WI38 (cell line): ENCODE measurements at regions not wholly inside any gene's neighbourhood (a gene's known extent, or its start where the extent isn't known, plus 50 kb on each side); places are given as distances from the start of the nearest gene placed in this dataset.

Source experiments
- H3K4me3 ChIP-seq: 2 replicates; pipeline ENCODE4 v1.5.1; 2011; ENCODE audit warnings: low read depth, mild to moderate bottlenecking, control low read depth, low read length
- TF ChIP-seq, protein P1 (sequence below): IDR thresholded peaks from 2 replicates; pipeline ENCODE4 v1.5.1; 2012; ENCODE audit warnings: low read depth, mild to moderate bottlenecking, control low read depth, low read length

DNA sequence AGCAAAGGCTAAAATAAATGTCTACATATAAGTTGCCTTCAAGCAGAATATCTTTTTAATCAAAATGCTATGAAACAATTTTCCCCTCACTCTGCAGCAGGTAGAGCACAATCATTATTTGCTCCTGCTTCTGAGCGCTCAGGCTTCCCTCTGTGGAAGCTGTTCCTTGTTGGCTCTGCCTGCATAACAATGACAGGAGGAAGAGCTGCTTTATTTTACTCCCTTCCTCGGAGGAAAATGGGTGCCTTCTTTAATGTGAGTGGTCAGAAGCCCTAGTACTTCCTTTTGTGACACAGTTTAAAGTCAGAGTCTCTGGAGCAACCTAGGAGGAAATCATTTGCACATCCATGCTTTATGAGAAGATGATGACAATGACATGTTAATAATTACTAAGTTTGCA, 492.1 kb downstream of the CDH8 start:
- TF ChIP-seq, protein P1, sequence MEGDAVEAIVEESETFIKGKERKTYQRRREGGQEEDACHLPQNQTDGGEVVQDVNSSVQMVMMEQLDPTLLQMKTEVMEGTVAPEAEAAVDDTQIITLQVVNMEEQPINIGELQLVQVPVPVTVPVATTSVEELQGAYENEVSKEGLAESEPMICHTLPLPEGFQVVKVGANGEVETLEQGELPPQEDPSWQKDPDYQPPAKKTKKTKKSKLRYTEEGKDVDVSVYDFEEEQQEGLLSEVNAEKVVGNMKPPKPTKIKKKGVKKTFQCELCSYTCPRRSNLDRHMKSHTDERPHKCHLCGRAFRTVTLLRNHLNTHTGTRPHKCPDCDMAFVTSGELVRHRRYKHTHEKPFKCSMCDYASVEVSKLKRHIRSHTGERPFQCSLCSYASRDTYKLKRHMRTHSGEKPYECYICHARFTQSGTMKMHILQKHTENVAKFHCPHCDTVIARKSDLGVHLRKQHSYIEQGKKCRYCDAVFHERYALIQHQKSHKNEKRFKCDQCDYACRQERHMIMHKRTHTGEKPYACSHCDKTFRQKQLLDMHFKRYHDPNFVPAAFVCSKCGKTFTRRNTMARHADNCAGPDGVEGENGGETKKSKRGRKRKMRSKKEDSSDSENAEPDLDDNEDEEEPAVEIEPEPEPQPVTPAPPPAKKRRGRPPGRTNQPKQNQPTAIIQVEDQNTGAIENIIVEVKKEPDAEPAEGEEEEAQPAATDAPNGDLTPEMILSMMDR, result no peak
- no peak overlapping the region for H3K4me3 ChIP-seq

DNA sequence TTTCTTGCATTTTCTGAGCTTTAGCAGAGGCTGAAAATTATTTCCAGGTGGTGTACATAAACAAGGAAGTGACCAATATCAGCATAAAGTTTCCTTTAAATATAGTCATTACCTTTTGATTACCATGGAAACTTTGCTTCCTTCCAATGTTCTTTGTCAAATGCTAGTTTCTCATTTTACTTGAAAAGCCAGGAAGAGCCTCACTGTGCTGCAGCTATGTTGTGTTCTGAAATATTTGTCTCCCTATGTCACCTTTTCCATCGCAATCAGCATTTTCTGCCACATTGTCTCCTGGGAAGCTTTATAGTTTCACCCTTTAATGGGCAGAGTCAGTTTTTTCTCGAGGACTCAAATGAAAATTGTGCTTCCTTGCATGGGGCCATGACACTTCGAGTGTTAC, 496.0 kb downstream of the CDH8 start:
- no peak overlapping the region for H3K4me3 ChIP-seq
- TF ChIP-seq, protein P1, result no peak

DNA sequence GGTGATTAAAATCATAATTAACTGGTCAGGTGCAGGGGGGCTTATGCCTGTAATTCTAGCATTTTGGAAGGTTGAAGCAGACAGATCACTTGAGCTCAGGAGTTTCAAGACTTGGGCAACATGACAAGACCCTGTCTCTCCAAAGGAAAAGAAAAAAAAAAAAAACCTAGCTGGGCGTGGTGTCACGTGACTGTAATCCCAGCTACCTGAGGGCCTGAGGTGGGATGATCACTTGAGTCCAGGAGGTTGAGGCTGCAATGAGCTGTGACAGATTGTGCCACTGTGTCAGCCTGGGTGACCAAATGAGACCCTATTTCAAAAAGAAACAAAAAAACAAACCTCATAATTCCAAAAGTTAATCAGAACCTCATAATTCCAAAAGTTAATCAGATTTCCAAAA, 505.5 kb downstream of the CDH8 start:
- H3K4me3 ChIP-seq, result no peak overlapping the region
- TF ChIP-seq, protein P1, result no peak

DNA sequence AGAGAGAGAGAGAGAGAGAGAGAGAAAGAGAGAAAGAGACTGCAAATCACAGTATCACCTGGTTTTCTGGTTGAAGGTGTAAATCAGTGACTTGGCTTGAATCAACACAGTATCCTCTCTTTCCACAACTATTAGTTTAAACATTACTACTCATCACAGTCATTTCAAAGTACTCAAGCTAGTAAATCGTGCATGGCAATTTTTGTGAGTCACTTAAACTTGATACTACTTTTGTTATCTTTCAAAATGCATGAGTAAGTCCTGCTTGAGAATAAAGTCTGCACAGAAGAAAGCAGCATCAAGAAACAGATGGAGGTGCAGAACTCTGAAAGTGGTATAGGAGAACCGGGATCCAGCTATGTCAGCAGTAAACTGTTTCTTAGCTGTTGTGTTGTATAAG, 535.4 kb downstream of the CDH8 start:
- H3K4me3 ChIP-seq, result no peak overlapping the region
- TF ChIP-seq, protein P1, result no peak

DNA sequence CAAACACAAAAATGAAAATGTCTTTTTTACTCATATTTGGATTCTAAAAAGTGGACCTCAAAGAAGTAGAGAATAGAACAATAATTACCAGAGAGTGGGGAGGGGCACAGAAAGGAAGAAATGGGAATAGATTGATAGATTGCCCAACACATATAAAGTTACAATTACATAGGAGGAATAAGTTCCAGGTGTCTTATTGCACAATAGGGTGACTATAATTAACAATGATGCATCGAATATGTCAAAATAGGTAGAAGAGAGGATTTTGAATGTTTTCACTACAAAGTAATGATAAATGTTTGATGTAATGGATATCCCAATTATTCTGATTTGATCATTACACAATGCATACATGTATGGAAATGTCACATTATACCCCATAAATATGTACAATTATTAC, 556.0 kb downstream of the CDH8 start:
- H3K4me3 ChIP-seq, result no peak overlapping the region
- TF ChIP-seq, protein P1, result no peak

DNA sequence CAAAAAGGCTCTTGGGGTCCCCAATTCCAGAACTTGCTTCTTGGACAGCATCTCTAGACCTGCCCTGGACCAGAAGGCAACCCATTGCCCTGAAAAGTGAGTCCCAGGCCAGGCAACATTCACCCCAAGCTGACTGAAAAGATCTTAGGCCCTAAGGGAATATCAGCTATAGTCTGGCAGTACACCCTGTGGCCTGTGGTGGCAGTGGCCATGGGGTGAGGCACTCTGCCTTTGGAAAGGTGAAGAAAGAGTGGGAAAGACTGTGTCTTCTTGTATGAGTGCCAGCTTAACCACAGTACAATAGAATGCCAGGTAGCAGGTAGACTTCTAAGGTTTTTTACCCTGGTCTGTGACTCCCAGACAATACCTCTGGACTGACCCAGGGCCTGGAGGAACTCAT, 564.5 kb downstream of the CDH8 start:
- H3K4me3 ChIP-seq, result no peak overlapping the region
- TF ChIP-seq, protein P1, result no peak

DNA sequence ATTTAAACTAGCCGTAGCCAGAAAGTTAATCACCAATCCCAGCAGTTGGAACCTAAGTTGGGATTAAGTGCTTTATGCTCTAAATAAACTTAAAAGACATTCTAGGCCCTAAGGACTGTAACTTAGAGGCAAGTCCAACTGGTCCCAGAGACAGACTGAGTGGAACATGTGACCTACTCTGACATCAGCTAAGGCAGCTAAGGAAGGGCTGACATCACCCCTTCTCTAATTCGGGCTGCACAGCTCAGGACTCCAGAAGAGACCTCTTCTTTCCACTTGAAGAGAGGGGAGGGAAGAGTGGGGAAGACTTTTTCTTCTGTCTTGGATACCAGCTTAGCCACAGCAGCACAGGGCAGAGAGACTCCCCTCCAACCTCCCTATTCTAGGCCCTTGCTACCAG, 565.2 kb downstream of the CDH8 start:
- no peak overlapping the region for H3K4me3 ChIP-seq
- TF ChIP-seq, protein P1, result no peak
